ENCODE measurements at regions not wholly inside any gene's neighbourhood (a gene's known extent, or its start where the extent isn't known, plus 50 kb on each side); places are given as distances from the start of the nearest gene placed in this dataset.
"Not testable (repeated sequence)": the region's sequence is repeated elsewhere in the genome, so short reads cannot be mapped to it uniquely, and the experiment has no call there.

DNA sequence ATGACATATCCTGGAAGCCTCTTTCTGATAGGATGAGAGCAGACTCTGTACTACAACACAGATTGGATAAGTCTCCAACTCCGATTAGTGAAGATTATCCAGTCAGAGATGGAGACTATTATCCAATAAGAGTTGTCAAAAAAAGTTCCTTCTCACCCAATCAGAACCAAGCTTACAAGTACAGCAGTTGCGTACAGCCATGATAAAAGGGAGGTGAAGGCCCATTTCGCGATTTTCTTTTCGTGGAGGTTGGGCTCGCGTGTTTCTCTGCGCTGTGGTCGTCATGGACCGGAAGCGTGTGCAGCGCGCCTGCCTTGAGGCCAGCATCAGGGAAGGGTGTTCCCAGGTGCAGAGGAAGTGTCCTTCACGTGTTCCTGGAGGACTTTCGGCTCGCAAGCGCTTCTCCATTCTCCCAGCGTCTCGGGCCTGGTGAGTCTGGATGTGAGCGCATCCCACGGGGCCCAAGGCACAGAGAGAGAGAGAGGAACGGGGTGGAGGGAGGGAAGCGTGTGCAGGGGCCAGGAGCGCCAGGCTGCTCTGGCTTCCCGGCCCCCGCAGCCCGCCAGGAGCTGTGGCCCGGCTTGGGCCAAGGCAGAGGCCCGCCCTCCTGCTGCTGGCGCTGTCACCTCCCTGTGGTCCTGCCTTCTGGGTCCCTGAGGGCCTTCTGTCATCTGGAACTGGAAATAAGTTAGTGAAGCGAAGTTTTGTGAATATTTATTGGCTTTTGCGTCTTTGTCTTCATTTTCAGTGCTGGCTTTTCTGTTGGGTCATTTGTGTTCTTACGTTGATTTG is 53.9 kb downstream of the CDRT15L2 start:
- H3K27me3 ChIP-seq (replicated peaks); H3K4me1 ChIP-seq (replicated peaks); H3K27ac ChIP-seq; DNase-seq (ENCODE audit: low read depth in 1 of 2, low spot score in 2 of 2); H3K36me3 ChIP-seq; H3K9me3 ChIP-seq (replicated peaks); H3K4me3 ChIP-seq: not testable (repeated sequence)

GRCh38 chr17:20640147-20640546 is 60.6 kb downstream of the CDRT15L2 start:
- H3K4me3 ChIP-seq; H3K27me3 ChIP-seq (replicated peaks); H3K36me3 ChIP-seq; H3K4me1 ChIP-seq (replicated peaks); H3K9me3 ChIP-seq (replicated peaks); DNase-seq (ENCODE audit: low read depth in 1 of 2, low spot score in 2 of 2); H3K27ac ChIP-seq: not testable (repeated sequence)

- H3K36me3 ChIP-seq; DNase-seq (ENCODE audit: low read depth in 1 of 2, low spot score in 2 of 2); H3K27ac ChIP-seq; H3K4me1 ChIP-seq (replicated peaks); H3K4me3 ChIP-seq; H3K9me3 ChIP-seq (replicated peaks); H3K27me3 ChIP-seq (replicated peaks): not testable (repeated sequence)
These were observed 67.2 kb downstream of the CDRT15L2 start for GRCh38 chr17:20646661-20647272.

DNA sequence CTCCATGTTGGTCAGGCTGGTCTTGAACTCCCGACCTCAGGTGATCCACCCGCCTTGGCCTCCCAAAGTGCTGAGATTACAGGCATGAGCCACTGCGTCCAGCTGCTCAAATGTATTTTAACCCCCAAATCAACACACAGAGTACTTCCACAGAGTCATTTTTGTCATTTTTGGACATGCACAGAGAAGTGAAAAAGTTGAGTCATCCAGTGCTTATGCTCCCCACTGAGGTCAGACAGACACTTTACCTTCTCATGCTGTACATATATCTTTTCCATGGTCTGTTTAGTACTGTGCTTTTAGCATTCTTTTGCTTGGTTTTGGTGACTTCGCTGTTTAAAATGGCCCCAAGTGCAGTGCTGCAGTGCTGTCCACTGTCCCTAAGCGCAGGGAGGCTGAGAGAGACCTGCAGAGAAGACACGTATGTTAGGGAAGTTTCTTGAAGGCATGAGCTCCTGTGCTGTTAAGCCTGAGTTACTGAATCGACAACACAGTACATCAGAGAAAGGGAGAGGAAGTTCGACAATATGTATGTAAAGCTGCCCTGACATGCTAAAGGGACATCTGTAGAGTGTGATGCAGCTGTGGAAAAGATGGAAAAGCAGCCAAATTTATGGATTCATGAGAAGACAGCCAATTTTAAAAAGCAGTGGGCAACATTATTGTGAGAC is 69.7 kb downstream of the CDRT15L2 start:
- H3K4me1 ChIP-seq (replicated peaks); H3K27me3 ChIP-seq (replicated peaks): not testable (repeated sequence)

GRCh38 chr17:20651022-20651421 is 71.5 kb downstream of the CDRT15L2 start:
- not testable (repeated sequence) for H3K4me1 ChIP-seq (replicated peaks); H3K9me3 ChIP-seq (replicated peaks); DNase-seq (ENCODE audit: low read depth in 1 of 2, low spot score in 2 of 2); H3K27ac ChIP-seq; H3K4me3 ChIP-seq; H3K36me3 ChIP-seq; H3K27me3 ChIP-seq (replicated peaks)

More for the DNA sequence above, 69.7 kb downstream of the CDRT15L2 start:
- not testable (repeated sequence) for H3K36me3 ChIP-seq; H3K27ac ChIP-seq; H3K4me3 ChIP-seq; H3K9me3 ChIP-seq (replicated peaks); DNase-seq (ENCODE audit: low read depth in 1 of 2, low spot score in 2 of 2)

GRCh38 chr17:20651736-20652135 is 72.2 kb downstream of the CDRT15L2 start:
- not testable (repeated sequence) for H3K4me1 ChIP-seq (replicated peaks); H3K36me3 ChIP-seq; H3K27ac ChIP-seq; H3K4me3 ChIP-seq; DNase-seq (ENCODE audit: low read depth in 1 of 2, low spot score in 2 of 2); H3K9me3 ChIP-seq (replicated peaks); H3K27me3 ChIP-seq (replicated peaks)

- not testable (repeated sequence) for H3K4me3 ChIP-seq; DNase-seq (ENCODE audit: low read depth in 1 of 2, low spot score in 2 of 2); H3K4me1 ChIP-seq (replicated peaks); H3K27me3 ChIP-seq (replicated peaks); H3K9me3 ChIP-seq (replicated peaks); H3K27ac ChIP-seq; H3K36me3 ChIP-seq
These were observed 73.9 kb downstream of the CDRT15L2 start for GRCh38 chr17:20653391-20653790.

GRCh38 chr17:20654114-20654513 is 74.6 kb downstream of the CDRT15L2 start:
- not testable (repeated sequence) for DNase-seq (ENCODE audit: low read depth in 1 of 2, low spot score in 2 of 2); H3K27ac ChIP-seq

GRCh38 chr17:20654575-20654974 is 75.1 kb downstream of the CDRT15L2 start:
- not testable (repeated sequence) for DNase-seq (ENCODE audit: low read depth in 1 of 2, low spot score in 2 of 2); H3K27ac ChIP-seq; H3K4me1 ChIP-seq (replicated peaks); H3K4me3 ChIP-seq; H3K9me3 ChIP-seq (replicated peaks); H3K36me3 ChIP-seq; H3K27me3 ChIP-seq (replicated peaks)

More at GRCh38 chr17:20654114-20654513, 74.6 kb downstream of the CDRT15L2 start:
- not testable (repeated sequence) for H3K4me1 ChIP-seq (replicated peaks); H3K27me3 ChIP-seq (replicated peaks); H3K4me3 ChIP-seq; H3K36me3 ChIP-seq; H3K9me3 ChIP-seq (replicated peaks)

DNA sequence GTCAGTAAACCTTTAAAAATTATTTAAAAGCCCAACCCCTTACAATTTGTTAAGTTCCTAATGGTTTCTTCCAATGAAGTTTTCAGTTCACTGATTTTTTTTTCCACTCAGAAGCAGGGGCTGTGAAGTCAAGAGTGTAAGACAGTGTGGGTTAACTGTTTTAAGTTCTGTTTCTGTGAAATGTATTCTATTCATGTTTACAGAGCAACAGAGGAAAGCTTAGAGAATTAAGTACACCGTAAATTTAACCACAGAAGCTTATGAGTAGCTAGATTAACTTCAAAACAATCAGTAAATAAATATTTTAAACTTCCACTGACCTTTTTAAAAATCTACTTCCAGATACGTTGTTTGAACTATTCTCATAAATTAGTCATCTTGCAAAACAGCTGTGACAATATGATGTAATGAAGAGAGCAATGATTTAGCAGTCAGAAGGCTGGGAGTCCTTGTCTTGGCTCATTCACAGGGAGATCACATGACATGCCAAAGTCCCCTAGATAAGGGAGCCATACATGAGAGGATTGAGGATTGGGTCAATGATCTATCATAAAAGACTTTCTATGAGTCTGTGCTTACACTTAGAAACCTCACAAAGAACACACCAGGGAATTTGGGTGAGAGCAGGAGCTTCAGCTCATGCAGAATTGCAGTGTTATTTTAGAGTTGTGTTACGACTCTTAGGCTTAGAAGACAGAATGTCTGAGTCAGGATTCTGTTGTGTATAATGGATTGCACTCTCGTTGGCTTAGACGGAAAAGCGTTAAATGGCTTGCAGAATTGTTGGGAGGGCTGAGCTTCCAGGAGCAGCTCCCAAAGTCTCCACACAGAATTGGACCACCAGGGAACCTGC is 85.8 kb downstream of the CDRT15L2 start:
- H3K4me3 ChIP-seq; H3K9me3 ChIP-seq (replicated peaks); H3K27ac ChIP-seq; H3K36me3 ChIP-seq; DNase-seq (ENCODE audit: low read depth in 1 of 2, low spot score in 2 of 2); H3K27me3 ChIP-seq (replicated peaks); H3K4me1 ChIP-seq (replicated peaks): not testable (repeated sequence)

GRCh38 chr17:20666689-20667088 is 87.2 kb downstream of the CDRT15L2 start:
- not testable (repeated sequence) for H3K36me3 ChIP-seq; H3K27ac ChIP-seq; H3K9me3 ChIP-seq (replicated peaks); H3K4me1 ChIP-seq (replicated peaks); H3K27me3 ChIP-seq (replicated peaks); H3K4me3 ChIP-seq
- DNase-seq (ENCODE audit: low read depth in 1 of 2, low spot score in 2 of 2) = peak in 1 of 2 experiments; percentile 40

GRCh38 chr17:20667712-20668111 is 88.2 kb downstream of the CDRT15L2 start:
- H3K27me3 ChIP-seq (replicated peaks); H3K4me1 ChIP-seq (replicated peaks); DNase-seq (ENCODE audit: low read depth in 1 of 2, low spot score in 2 of 2); H3K27ac ChIP-seq; H3K4me3 ChIP-seq; H3K36me3 ChIP-seq; H3K9me3 ChIP-seq (replicated peaks): not testable (repeated sequence)

DNA sequence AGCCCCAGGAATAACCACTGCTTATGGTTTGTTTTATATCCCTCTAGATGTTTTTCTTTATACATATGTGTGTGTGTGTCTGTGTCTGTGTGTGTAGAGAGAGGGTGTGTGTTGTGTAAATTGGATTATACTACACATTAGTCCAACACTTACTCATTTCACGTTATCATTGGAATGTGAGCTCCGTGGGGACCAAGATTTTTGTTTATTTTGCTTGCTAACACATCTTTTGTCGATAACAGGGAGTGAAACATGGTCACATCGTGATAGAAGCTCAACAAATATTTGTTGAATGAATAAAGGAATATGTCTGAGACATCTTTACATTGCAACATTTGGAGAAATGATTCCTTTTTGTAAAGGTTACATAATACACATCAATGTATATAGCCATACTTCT is 88.8 kb downstream of the CDRT15L2 start:
- not testable (repeated sequence) for H3K27me3 ChIP-seq (replicated peaks); H3K27ac ChIP-seq; H3K4me3 ChIP-seq; H3K36me3 ChIP-seq; H3K4me1 ChIP-seq (replicated peaks); DNase-seq (ENCODE audit: low read depth in 1 of 2, low spot score in 2 of 2); H3K9me3 ChIP-seq (replicated peaks)

DNA sequence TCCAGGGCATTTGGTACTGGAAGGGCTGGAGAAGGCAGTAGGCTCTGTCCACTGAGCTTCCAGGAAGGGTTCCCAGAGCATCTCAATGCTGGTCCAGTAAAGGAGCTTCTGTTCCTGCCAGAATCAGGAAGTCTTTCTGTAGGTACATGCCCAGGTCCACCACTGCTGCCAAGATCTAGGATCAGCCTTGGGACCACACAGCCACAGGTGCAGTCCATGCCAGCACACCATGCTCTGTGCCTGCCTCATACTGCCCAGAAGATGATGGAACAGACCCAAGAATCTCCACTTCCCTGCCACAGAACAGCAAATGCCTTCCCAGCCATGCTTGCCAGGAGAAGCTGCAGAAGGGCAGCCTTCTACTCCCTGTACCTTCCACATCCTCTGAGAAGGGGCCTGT is 89.3 kb downstream of the CDRT15L2 start:
- not testable (repeated sequence) for H3K27me3 ChIP-seq (replicated peaks); H3K27ac ChIP-seq; H3K4me1 ChIP-seq (replicated peaks); H3K36me3 ChIP-seq; DNase-seq (ENCODE audit: low read depth in 1 of 2, low spot score in 2 of 2); H3K4me3 ChIP-seq; H3K9me3 ChIP-seq (replicated peaks)

Data from SJSA1 (cell line).